Endothelial cell of umbilical vein (primary cell): ENCODE measurements at regions not wholly inside any gene's neighbourhood (a gene's known extent, or its start where the extent isn't known, plus 50 kb on each side); places are given as distances from the start of the nearest gene placed in this dataset.

Experiments used
- EZH2 ChIP-seq: IDR thresholded peaks from 2 replicates; pipeline ENCODE4 v1.6.1; 2012; ENCODE audit warnings: borderline replicate concordance, low read depth, mild to moderate bottlenecking, moderate library complexity, low read length, inconsistent platforms; ENCODE audit not compliant: severe bottlenecking
- POLR2A ChIP-seq: IDR thresholded peaks from 2 replicates; pipeline ENCODE4 v1.6.1; 2012; ENCODE audit warnings: low read depth, mild to moderate bottlenecking, control low read depth, low read length
- POLR2AphosphoS5 ChIP-seq: IDR thresholded peaks from 2 replicates; pipeline ENCODE4 v1.6.1; 2012; ENCODE audit warnings: low read depth, mild to moderate bottlenecking, control low read depth, low read length, moderate library complexity; ENCODE audit not compliant: insufficient read depth
- TF ChIP-seq, protein P1 (sequence below), 2 donors: IDR thresholded peaks; 1 replicate in 1 of 2; 2 replicates in 1 of 2; pipeline ENCODE4 v1.5.1; 2011; ENCODE audit warnings: low read length in 2 of 2, mild to moderate bottlenecking in 2 of 2, moderate library complexity in 2 of 2, control low read depth in 1 of 2, inconsistent platforms in 1 of 2, low read depth in 1 of 2; ENCODE audit not compliant: insufficient read depth in 1 of 2; ENCODE audit errors: extremely low read depth in 1 of 2

DNA sequence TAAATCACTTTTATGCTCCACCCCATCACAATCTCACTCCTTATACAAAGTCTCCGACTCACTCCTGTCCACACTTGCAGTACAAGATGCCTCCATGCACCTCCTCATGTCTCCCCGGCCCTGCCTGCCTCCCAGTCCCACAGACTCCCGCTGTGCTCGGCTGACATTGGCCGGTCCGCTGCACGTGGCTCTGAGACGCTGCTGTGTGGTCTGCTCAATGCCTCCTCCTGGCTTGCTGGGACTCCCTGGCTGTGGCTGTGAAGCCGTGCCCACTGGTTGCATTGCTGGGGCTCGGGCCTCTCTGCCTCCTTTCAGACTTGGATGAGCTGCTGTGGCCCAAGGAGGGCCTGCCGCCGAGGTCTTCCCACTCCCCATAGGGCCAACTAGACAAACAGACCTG is 224.0 kb upstream of the B3GAT1 start:
- no peak for TF ChIP-seq POLR2A
- TF ChIP-seq, protein P1, sequence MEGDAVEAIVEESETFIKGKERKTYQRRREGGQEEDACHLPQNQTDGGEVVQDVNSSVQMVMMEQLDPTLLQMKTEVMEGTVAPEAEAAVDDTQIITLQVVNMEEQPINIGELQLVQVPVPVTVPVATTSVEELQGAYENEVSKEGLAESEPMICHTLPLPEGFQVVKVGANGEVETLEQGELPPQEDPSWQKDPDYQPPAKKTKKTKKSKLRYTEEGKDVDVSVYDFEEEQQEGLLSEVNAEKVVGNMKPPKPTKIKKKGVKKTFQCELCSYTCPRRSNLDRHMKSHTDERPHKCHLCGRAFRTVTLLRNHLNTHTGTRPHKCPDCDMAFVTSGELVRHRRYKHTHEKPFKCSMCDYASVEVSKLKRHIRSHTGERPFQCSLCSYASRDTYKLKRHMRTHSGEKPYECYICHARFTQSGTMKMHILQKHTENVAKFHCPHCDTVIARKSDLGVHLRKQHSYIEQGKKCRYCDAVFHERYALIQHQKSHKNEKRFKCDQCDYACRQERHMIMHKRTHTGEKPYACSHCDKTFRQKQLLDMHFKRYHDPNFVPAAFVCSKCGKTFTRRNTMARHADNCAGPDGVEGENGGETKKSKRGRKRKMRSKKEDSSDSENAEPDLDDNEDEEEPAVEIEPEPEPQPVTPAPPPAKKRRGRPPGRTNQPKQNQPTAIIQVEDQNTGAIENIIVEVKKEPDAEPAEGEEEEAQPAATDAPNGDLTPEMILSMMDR (IDR thresholded peaks at IDR 0.05; ENCODE audit: extremely low read depth in 1 of 2, insufficient read depth in 1 of 2, low read depth in 1 of 2, low read length in 2 of 2), result no peak
- TF ChIP-seq POLR2AphosphoS5, result no peak
- TF ChIP-seq EZH2, result no peak
